ENCODE measurements at regions not wholly inside any gene's neighbourhood (a gene's known extent, or its start where the extent isn't known, plus 50 kb on each side); places are given as distances from the start of the nearest gene placed in this dataset.

DNA sequence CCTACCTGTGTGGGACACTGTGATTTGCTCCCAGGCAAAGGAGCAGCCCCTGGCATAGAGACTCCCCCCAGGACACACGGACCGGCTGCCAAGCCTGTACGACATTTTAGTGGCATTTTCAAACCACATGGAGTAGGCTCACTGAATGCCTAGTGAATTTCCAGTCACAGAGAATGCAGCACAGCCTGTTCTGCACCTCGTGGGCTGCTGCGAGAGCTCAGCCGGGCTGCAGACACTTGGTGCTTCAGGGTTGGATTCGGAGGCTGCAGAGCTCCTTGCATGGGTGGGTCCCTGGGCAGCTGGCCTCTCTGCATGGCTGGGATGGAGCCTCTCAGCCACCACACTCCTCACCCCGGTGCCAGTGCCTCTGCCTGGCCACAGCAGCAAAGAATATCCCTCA lies 51.2 kb upstream of the HNF1B start:
- TF ChIP-seq, protein P1, sequence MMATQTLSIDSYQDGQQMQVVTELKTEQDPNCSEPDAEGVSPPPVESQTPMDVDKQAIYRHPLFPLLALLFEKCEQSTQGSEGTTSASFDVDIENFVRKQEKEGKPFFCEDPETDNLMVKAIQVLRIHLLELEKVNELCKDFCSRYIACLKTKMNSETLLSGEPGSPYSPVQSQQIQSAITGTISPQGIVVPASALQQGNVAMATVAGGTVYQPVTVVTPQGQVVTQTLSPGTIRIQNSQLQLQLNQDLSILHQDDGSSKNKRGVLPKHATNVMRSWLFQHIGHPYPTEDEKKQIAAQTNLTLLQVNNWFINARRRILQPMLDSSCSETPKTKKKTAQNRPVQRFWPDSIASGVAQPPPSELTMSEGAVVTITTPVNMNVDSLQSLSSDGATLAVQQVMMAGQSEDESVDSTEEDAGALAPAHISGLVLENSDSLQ (IDR thresholded peaks at IDR 0.05): no peak
- TF ChIP-seq ELF4 (IDR thresholded peaks at IDR 0.05) (no peak), SP1 (IDR thresholded peaks at IDR 0.05) (no peak), NFRKB (IDR thresholded peaks at IDR 0.05) (no peak), CTBP1 (IDR thresholded peaks at IDR 0.05; ENCODE audit: borderline replicate concordance) (no peak), FOXM1 (IDR thresholded peaks at IDR 0.05; ENCODE audit: borderline replicate concordance) (no peak), SUZ12 (IDR thresholded peaks at IDR 0.05) (no peak), LEF1 (IDR thresholded peaks at IDR 0.05; ENCODE audit: borderline replicate concordance) (no peak), BHLHE40 (IDR thresholded peaks at IDR 0.05; ENCODE audit: borderline replicate concordance) (no peak), FOXK2 (IDR thresholded peaks at IDR 0.05) (no peak), ARNT (IDR thresholded peaks at IDR 0.05) (no peak), FOXA1 (IDR thresholded peaks at IDR 0.05) (no peak), HDGF (IDR thresholded peaks at IDR 0.05; ENCODE audit: borderline replicate concordance) (no peak)
